ENCODE measurements at regions not wholly inside any gene's neighbourhood (a gene's known extent, or its start where the extent isn't known, plus 50 kb on each side); places are given as distances from the start of the nearest gene placed in this dataset.

GRCh38 chr7:86949779-86950260 lies 109.6 kb downstream of the ELAPOR2 start:
- no peak for DNase-seq (ENCODE audit: insufficient read length, low spot score)
- FAIRE-seq = no peak

GRCh38 chr7:86949052-86949778 lies 110.2 kb downstream of the ELAPOR2 start:
- FAIRE-seq (no peak), DNase-seq (ENCODE audit: insufficient read length, low spot score) (no peak)

GRCh38 chr7:86947929-86948328 lies 111.5 kb downstream of the ELAPOR2 start:
- FAIRE-seq (no peak), DNase-seq (ENCODE audit: insufficient read length, low spot score) (no peak)

GRCh38 chr7:86943447-86943846 lies 116.0 kb downstream of the ELAPOR2 start:
- FAIRE-seq (no peak), DNase-seq (ENCODE audit: insufficient read length, low spot score) (no peak)

GRCh38 chr7:86942995-86943394 lies 116.5 kb downstream of the ELAPOR2 start:
- no peak for FAIRE-seq
- DNase-seq (ENCODE audit: insufficient read length, low spot score) = no peak

GRCh38 chr7:86942081-86942480 lies 117.4 kb downstream of the ELAPOR2 start:
- DNase-seq (ENCODE audit: insufficient read length, low spot score) (no peak), FAIRE-seq (no peak)

GRCh38 chr7:86939197-86939814 lies 120.1 kb downstream of the ELAPOR2 start:
- no peak for DNase-seq (ENCODE audit: insufficient read length, low spot score)
- peak; percentile 97 for FAIRE-seq

- DNase-seq (ENCODE audit: insufficient read length, low spot score) (no peak), FAIRE-seq (no peak)
Measured at GRCh38 chr7:86937363-86937878, 122.0 kb downstream of the ELAPOR2 start.

GRCh38 chr7:86933295-86933845 lies 126.1 kb downstream of the ELAPOR2 start:
- no peak for FAIRE-seq

GRCh38 chr7:86932038-86932512 lies 127.4 kb downstream of the ELAPOR2 start:
- DNase-seq (ENCODE audit: insufficient read length, low spot score) (no peak), FAIRE-seq (no peak)

More at GRCh38 chr7:86933295-86933845, 126.1 kb downstream of the ELAPOR2 start:
- no peak for DNase-seq (ENCODE audit: insufficient read length, low spot score)

- DNase-seq (ENCODE audit: insufficient read length, low spot score) (no peak), FAIRE-seq (no peak)
Measured at GRCh38 chr7:86931439-86931838, 128.0 kb downstream of the ELAPOR2 start.

GRCh38 chr7:86930554-86931307 lies 128.7 kb downstream of the ELAPOR2 start:
- peak; percentile 18 for FAIRE-seq

GRCh38 chr7:86929293-86930109 lies 130.0 kb downstream of the ELAPOR2 start:
- DNase-seq (ENCODE audit: insufficient read length, low spot score) (no peak), FAIRE-seq (peak; percentile 48)

More at GRCh38 chr7:86930554-86931307, 128.7 kb downstream of the ELAPOR2 start:
- DNase-seq (ENCODE audit: insufficient read length, low spot score) = no peak

- FAIRE-seq (no peak), DNase-seq (ENCODE audit: insufficient read length, low spot score) (no peak)
Measured at GRCh38 chr7:86928308-86928707, 131.1 kb downstream of the ELAPOR2 start.

GRCh38 chr7:86926732-86927131 lies 132.7 kb downstream of the ELAPOR2 start:
- DNase-seq (ENCODE audit: insufficient read length, low spot score) = no peak
- peak; percentile 82 for FAIRE-seq

GRCh38 chr7:86925221-86925620 lies 134.2 kb downstream of the ELAPOR2 start:
- no peak for FAIRE-seq
- DNase-seq (ENCODE audit: insufficient read length, low spot score) = no peak

- FAIRE-seq (no peak), DNase-seq (ENCODE audit: insufficient read length, low spot score) (no peak)
Measured at GRCh38 chr7:86923527-86923926, 135.9 kb downstream of the ELAPOR2 start.

- FAIRE-seq = no peak
- no peak for DNase-seq (ENCODE audit: insufficient read length, low spot score)
Measured at GRCh38 chr7:86920154-86920553, 139.3 kb downstream of the ELAPOR2 start.

- FAIRE-seq (no peak), DNase-seq (ENCODE audit: insufficient read length, low spot score) (no peak)
Measured at GRCh38 chr7:86918245-86918644, 141.2 kb downstream of the ELAPOR2 start.

- DNase-seq (ENCODE audit: insufficient read length, low spot score) (no peak), FAIRE-seq (no peak)
Measured at GRCh38 chr7:86916277-86916825, 143.1 kb downstream of the ELAPOR2 start.
